ENCODE measurements at regions not wholly inside any gene's neighbourhood (a gene's known extent, or its start where the extent isn't known, plus 50 kb on each side); places are given as distances from the start of the nearest gene placed in this dataset.

GRCh38 chrX:63561425-63561824 is 210.3 kb upstream of the SPIN4 start:
- TF ChIP-seq ETV6 (CRISPR knock-in tag; IDR thresholded peaks at IDR 0.05) (no peak), CTCF (IDR thresholded peaks at IDR 0.05) (no peak), MLX (CRISPR knock-in tag; IDR thresholded peaks at IDR 0.05) (no peak), FOXK1 (CRISPR knock-in tag; IDR thresholded peaks at IDR 0.05) (no peak), E2F5 (CRISPR knock-in tag; IDR thresholded peaks at IDR 0.05) (no peak), NFYB (CRISPR knock-in tag; conservative IDR thresholded peaks at IDR 0.05; ENCODE audit: low read depth) (no peak), USF2 (CRISPR knock-in tag; IDR thresholded peaks at IDR 0.05) (no peak)

Data from WTC11 (cell line).